ENCODE measurements at regions not wholly inside any gene's neighbourhood (a gene's known extent, or its start where the extent isn't known, plus 50 kb on each side); places are given as distances from the start of the nearest gene placed in this dataset.

GRCh38 chr2:118509319-118510004 is 338.0 kb downstream of the EN1 start:
- H3K4me3 ChIP-seq (ENCODE audit: control insufficient read depth, low read depth, low read length): no peak overlapping the region
- DNase-seq (ENCODE audit: low read depth): no peak
- TF ChIP-seq CTCF (IDR thresholded peaks at IDR 0.05; ENCODE audit: control insufficient read depth, insufficient read depth, low read depth, low read length, missing control alignments): no peak

- H3K4me3 ChIP-seq (ENCODE audit: control insufficient read depth, low read depth, low read length): no peak overlapping the region
- no peak for TF ChIP-seq CTCF (IDR thresholded peaks at IDR 0.05; ENCODE audit: control insufficient read depth, insufficient read depth, low read depth, low read length, missing control alignments)
- no peak for DNase-seq (ENCODE audit: low read depth)
Observed at GRCh38 chr2:118508282-118508681, 339.2 kb downstream of the EN1 start.

- H3K4me3 ChIP-seq (ENCODE audit: control insufficient read depth, low read depth, low read length): no peak overlapping the region
- TF ChIP-seq CTCF (IDR thresholded peaks at IDR 0.05; ENCODE audit: control insufficient read depth, insufficient read depth, low read depth, low read length, missing control alignments): no peak
- no peak for DNase-seq (ENCODE audit: low read depth)
Observed at GRCh38 chr2:118505436-118505835, 342.0 kb downstream of the EN1 start.

GRCh38 chr2:118502106-118502505 is 345.3 kb downstream of the EN1 start:
- no peak overlapping the region for H3K4me3 ChIP-seq (ENCODE audit: control insufficient read depth, low read depth, low read length)
- no peak for TF ChIP-seq CTCF (IDR thresholded peaks at IDR 0.05; ENCODE audit: control insufficient read depth, insufficient read depth, low read depth, low read length, missing control alignments)
- no peak for DNase-seq (ENCODE audit: low read depth)

GRCh38 chr2:118498943-118499342 is 348.5 kb downstream of the EN1 start:
- DNase-seq (ENCODE audit: low read depth): no peak
- no peak for TF ChIP-seq CTCF (IDR thresholded peaks at IDR 0.05; ENCODE audit: control insufficient read depth, insufficient read depth, low read depth, low read length, missing control alignments)
- no peak overlapping the region for H3K4me3 ChIP-seq (ENCODE audit: control insufficient read depth, low read depth, low read length)

- DNase-seq (ENCODE audit: low read depth): no peak
- H3K4me3 ChIP-seq (ENCODE audit: control insufficient read depth, low read depth, low read length): no peak overlapping the region
- no peak for TF ChIP-seq CTCF (IDR thresholded peaks at IDR 0.05; ENCODE audit: control insufficient read depth, insufficient read depth, low read depth, low read length, missing control alignments)
Observed at GRCh38 chr2:118496870-118497611, 350.4 kb downstream of the EN1 start.

Data from AG09309 (cell line).